Spleen (tissue), 7 donors: ENCODE measurements at regions not wholly inside any gene's neighbourhood (a gene's known extent, or its start where the extent isn't known, plus 50 kb on each side); places are given as distances from the start of the nearest gene placed in this dataset.

Experiments
- POLR2A ChIP-seq, 3 donors: fragments of 450-650 bp; IDR thresholded peaks; one replicate each; pipeline ENCODE4 v1.5.1; 2017; ENCODE audit warnings: antibody characterized with exemption in 3 of 3, mild to moderate bottlenecking in 1 of 3
- POLR2AphosphoS5 ChIP-seq, 3 donors: sonication (generic); formaldehyde crosslinking; IDR thresholded peaks; one replicate each; pipeline ENCODE4 v1.5.1; 2017; ENCODE audit warnings: antibody characterized with exemption in 3 of 3
- TF ChIP-seq, protein P1 (sequence below), 11 experiments: fragments of 200-600 bp in 7 of 11; fragments of 450-650 bp in 4 of 11; sonication (generic) in 4 of 11; IDR thresholded peaks in 8 of 11; conservative IDR thresholded peaks in 3 of 11; 1 replicate in 7 of 11; 2 replicates in 4 of 11; pipeline versions ENCODE4 v1.4.0 to v1.8.0; 2016 to 2021; ENCODE audit warnings: antibody characterized with exemption in 11 of 11, inconsistent platforms in 4 of 11, mild to moderate bottlenecking in 1 of 11
- donor health status: DM: no; HTN: no; CAD: no; lungs with moderate emphysema.
- donor health status: DM: no; HTN: no; CAD: no.
- donor health status: DM: no; HTN: no; CAD: no.

DNA sequence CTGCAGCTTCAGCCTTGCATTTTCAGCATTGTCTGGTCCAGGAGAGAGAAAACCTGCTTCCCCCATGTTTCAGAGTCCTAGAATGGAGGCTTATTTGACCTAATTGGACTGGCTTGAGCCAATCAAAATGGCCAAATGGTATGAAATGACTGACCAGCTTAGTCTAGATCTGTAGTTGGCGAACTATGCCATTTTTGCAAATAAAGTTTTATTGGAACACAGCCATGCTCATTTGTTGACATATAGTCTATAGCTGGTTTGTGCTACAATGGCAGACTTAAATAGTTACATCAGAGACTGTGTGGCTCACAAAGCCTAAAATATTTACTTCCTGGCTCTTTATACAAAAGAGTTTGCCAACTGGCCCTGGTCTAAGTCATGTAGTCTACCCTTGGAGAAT lies 180.8 kb downstream of the HS3ST3B1 start:
- TF ChIP-seq, protein P1, sequence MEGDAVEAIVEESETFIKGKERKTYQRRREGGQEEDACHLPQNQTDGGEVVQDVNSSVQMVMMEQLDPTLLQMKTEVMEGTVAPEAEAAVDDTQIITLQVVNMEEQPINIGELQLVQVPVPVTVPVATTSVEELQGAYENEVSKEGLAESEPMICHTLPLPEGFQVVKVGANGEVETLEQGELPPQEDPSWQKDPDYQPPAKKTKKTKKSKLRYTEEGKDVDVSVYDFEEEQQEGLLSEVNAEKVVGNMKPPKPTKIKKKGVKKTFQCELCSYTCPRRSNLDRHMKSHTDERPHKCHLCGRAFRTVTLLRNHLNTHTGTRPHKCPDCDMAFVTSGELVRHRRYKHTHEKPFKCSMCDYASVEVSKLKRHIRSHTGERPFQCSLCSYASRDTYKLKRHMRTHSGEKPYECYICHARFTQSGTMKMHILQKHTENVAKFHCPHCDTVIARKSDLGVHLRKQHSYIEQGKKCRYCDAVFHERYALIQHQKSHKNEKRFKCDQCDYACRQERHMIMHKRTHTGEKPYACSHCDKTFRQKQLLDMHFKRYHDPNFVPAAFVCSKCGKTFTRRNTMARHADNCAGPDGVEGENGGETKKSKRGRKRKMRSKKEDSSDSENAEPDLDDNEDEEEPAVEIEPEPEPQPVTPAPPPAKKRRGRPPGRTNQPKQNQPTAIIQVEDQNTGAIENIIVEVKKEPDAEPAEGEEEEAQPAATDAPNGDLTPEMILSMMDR (IDR thresholded peaks at IDR 0.05 in 8 of 11, conservative IDR thresholded peaks at IDR 0.05 in 3 of 11): no peak
- TF ChIP-seq POLR2AphosphoS5 (IDR thresholded peaks at IDR 0.05) (no peak), POLR2A (IDR thresholded peaks at IDR 0.05) (no peak)
